ENCODE measurements at regions not wholly inside any gene's neighbourhood (a gene's known extent, or its start where the extent isn't known, plus 50 kb on each side); places are given as distances from the start of the nearest gene placed in this dataset.

GRCh38 chr9:73474002-73474600 lies 322.4 kb downstream of the ANXA1 start:
- Mint-ChIP-seq H3K9me3 (peaks cover 51% of the 10 kb centered on the region), H3K4me3 (no peak overlapping the region), H3K27ac (no peak overlapping the region), H3K27me3 (ENCODE audit: insufficient read depth) (no peaks in the 10 kb centered on the region), H3K4me1 (ENCODE audit: low read depth) (no peaks in the 10 kb centered on the region), H3K36me3 (ENCODE audit: low read depth) (no peaks in the 10 kb centered on the region)
- TF ChIP-seq, protein P1, sequence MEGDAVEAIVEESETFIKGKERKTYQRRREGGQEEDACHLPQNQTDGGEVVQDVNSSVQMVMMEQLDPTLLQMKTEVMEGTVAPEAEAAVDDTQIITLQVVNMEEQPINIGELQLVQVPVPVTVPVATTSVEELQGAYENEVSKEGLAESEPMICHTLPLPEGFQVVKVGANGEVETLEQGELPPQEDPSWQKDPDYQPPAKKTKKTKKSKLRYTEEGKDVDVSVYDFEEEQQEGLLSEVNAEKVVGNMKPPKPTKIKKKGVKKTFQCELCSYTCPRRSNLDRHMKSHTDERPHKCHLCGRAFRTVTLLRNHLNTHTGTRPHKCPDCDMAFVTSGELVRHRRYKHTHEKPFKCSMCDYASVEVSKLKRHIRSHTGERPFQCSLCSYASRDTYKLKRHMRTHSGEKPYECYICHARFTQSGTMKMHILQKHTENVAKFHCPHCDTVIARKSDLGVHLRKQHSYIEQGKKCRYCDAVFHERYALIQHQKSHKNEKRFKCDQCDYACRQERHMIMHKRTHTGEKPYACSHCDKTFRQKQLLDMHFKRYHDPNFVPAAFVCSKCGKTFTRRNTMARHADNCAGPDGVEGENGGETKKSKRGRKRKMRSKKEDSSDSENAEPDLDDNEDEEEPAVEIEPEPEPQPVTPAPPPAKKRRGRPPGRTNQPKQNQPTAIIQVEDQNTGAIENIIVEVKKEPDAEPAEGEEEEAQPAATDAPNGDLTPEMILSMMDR (IDR thresholded peaks at IDR 0.05), result no peak
- DNase-seq, result no peak

DNA sequence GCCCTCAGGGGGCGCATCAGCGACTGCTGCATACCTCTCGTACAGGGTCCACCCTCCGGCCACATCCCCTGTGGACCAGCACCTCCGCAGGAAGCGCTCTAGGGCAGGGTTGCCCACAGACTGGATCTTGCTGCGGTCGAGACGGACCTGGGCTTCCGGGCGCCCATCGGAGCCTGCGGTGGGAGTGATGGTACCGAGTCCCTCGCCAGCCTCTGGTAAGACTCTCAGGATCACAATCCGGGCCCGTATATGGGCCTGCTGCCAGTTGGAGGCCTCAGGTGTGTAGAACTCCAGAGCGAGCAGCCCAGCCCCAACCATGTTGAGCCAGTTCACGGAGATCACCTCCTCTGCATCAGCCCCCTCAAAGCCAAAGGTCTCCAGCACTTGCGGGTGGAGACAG lies 323.0 kb downstream of the ANXA1 start:
- TF ChIP-seq, protein P1 (IDR thresholded peaks at IDR 0.05), result no peak
- H3K36me3 Mint-ChIP-seq (ENCODE audit: low read depth), result no peaks in the 10 kb centered on the region

DNA sequence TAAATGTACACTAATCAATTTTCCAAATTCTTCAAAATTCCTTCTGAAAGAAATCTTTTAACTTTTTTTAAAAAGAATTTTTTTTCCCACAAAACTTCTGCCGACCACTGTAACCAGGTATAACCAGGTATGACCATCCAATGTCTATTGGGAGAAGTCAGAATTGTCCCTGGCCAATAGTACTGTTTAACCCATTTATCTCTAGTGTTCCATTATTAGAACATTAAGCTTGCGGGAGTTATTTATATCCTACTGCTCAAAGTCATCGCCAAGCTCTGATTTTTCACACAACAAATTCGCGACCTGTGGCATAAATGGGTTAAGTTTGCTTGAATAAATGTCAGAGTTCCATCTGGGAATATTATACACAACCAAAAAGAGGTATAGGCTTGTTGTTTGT lies 343.2 kb downstream of the ANXA1 start:
- no peak for DNase-seq
- Mint-ChIP-seq H3K27ac (no peak overlapping the region), H3K27me3 (ENCODE audit: insufficient read depth) (no peaks in the 10 kb centered on the region), H3K4me3 (no peak overlapping the region), H3K9me3 (peaks cover 42% of the 10 kb centered on the region), H3K4me1 (ENCODE audit: low read depth) (no peaks in the 10 kb centered on the region), H3K36me3 (ENCODE audit: low read depth) (peaks cover 5% of the 10 kb centered on the region; the same call in 1 of the 2 replicates)
- TF ChIP-seq, protein P1 (IDR thresholded peaks at IDR 0.05), result no peak

More for the DNA sequence above, 323.0 kb downstream of the ANXA1 start:
- Mint-ChIP-seq H3K9me3 (peaks cover 47% of the 10 kb centered on the region), H3K27ac (no peak overlapping the region), H3K4me1 (ENCODE audit: low read depth) (no peaks in the 10 kb centered on the region), H3K4me3 (no peak overlapping the region), H3K27me3 (ENCODE audit: insufficient read depth) (no peaks in the 10 kb centered on the region)
- DNase-seq, result no peak

- no peak for DNase-seq
- H3K36me3 Mint-ChIP-seq (ENCODE audit: low read depth), result peaks cover 5% of the 10 kb centered on the region; the same call in 1 of the 2 replicates
- TF ChIP-seq, protein P1 (IDR thresholded peaks at IDR 0.05), result no peak
- H3K27ac Mint-ChIP-seq, result no peak overlapping the region
- H3K9me3 Mint-ChIP-seq, result peaks cover 36% of the 10 kb centered on the region
- H3K4me1 Mint-ChIP-seq (ENCODE audit: low read depth), result no peaks in the 10 kb centered on the region
- H3K27me3 Mint-ChIP-seq (ENCODE audit: insufficient read depth), result no peaks in the 10 kb centered on the region
- no peak overlapping the region for H3K4me3 Mint-ChIP-seq
Measured at GRCh38 chr9:73497796-73498195, 346.1 kb downstream of the ANXA1 start.

- no peak for DNase-seq
- H3K9me3 Mint-ChIP-seq, result peaks cover 19% of the 10 kb centered on the region
- TF ChIP-seq, protein P1 (IDR thresholded peaks at IDR 0.05), result no peak
- H3K27me3 Mint-ChIP-seq (ENCODE audit: insufficient read depth), result no peaks in the 10 kb centered on the region
- no peak overlapping the region for H3K4me3 Mint-ChIP-seq
- no peak overlapping the region for H3K27ac Mint-ChIP-seq
- no peaks in the 10 kb centered on the region for H3K36me3 Mint-ChIP-seq (ENCODE audit: low read depth)
- H3K4me1 Mint-ChIP-seq (ENCODE audit: low read depth), result no peaks in the 10 kb centered on the region
Measured at GRCh38 chr9:73515216-73515615, 363.6 kb downstream of the ANXA1 start.
